ENCODE measurements at regions not wholly inside any gene's neighbourhood (a gene's known extent, or its start where the extent isn't known, plus 50 kb on each side); places are given as distances from the start of the nearest gene placed in this dataset.

GRCh38 chr15:53223815-53224214 lies 433.7 kb upstream of the ONECUT1 start:
- Histone ChIP-seq H3K9ac (ENCODE audit: insufficient read depth, low read length, poor library complexity, severe bottlenecking) (no peak overlapping the region), H4K20me1 (ENCODE audit: insufficient read depth, low read length) (no peaks in the 10 kb centered on the region), H3K27me3 (ENCODE audit: control insufficient read depth in 2 of 2, insufficient read depth in 2 of 2, low read length in 2 of 2) (no peaks in the 10 kb centered on the region), H2AFZ (ENCODE audit: insufficient read depth, low read depth, low read length, poor library complexity, severe bottlenecking) (no peak overlapping the region), H3K27ac (ENCODE audit: low read depth in 1 of 2, low read length in 2 of 2) (no peak overlapping the region), H3K9me3 (replicated peaks in 1 of 2; ENCODE audit: control insufficient read depth in 1 of 2, insufficient read depth in 1 of 2, low read length in 2 of 2) (no peaks in the 10 kb centered on the region), H3K36me3 (replicated peaks in 1 of 2; ENCODE audit: control insufficient read depth in 1 of 2, insufficient read depth in 2 of 2, low read length in 2 of 2) (no peaks in the 10 kb centered on the region), H3K4me3 (replicated peaks in 1 of 3; ENCODE audit: low read depth in 2 of 3, low read length in 3 of 3) (no peak overlapping the region), H3K79me2 (ENCODE audit: insufficient read depth, low read length) (no peaks in the 10 kb centered on the region), H3K4me1 (ENCODE audit: control insufficient read depth in 1 of 2, insufficient read depth in 2 of 2, low read length in 2 of 2) (no peaks in the 10 kb centered on the region), H3K4me2 (replicated peaks; ENCODE audit: extremely low read depth, low read length, poor library complexity, severe bottlenecking) (no peak overlapping the region)
- H3K4me3 Mint-ChIP-seq: no peak overlapping the region
- no peaks in the 10 kb centered on the region for H3K36me3 Mint-ChIP-seq
- DNase-seq: no peak
- H3K9me3 Mint-ChIP-seq: peaks cover 2 to 11% (median 3%) of the 10 kb centered on the region in 7 donors
- H3K4me1 Mint-ChIP-seq: no peaks in the 10 kb centered on the region
- H3K27ac Mint-ChIP-seq: no peak overlapping the region
- peaks cover 1 to 2% (median 1%) of the 10 kb centered on the region in 3 donors for H3K27me3 Mint-ChIP-seq (ENCODE audit: low read depth in 3 of 3)
- no peak for TF ChIP-seq CTCF (IDR thresholded peaks at IDR 0.05)
- no CpG with 5 or more reads among the region's 1 CpG for WGBS (ENCODE audit: insufficient coverage)
- intact Hi-C loops (cut with micrococcal nuclease): no loop called here

GRCh38 chr15:53218666-53219580 lies 428.8 kb upstream of the ONECUT1 start:
- intact Hi-C loops (cut with micrococcal nuclease): no loop called here
- H3K4me3 ChIP-seq (replicated peaks in 1 of 3; ENCODE audit: low read depth in 2 of 3, low read length in 3 of 3): no peak overlapping the region
- Mint-ChIP-seq H3K27me3 (ENCODE audit: low read depth in 3 of 3) (peaks cover 0 to 2% (median 1%) of the 10 kb centered on the region in 3 donors), H3K4me1 (no peaks in the 10 kb centered on the region), H3K9me3 (peaks cover under 1 to 8% (median 3%) of the 10 kb centered on the region in 7 donors), H3K27ac (no peak overlapping the region), H3K4me3 (no peak overlapping the region), H3K36me3 (no peaks in the 10 kb centered on the region)
- H4K20me1 ChIP-seq (ENCODE audit: insufficient read depth, low read length): no peaks in the 10 kb centered on the region
- H3K27ac ChIP-seq (ENCODE audit: low read depth in 1 of 2, low read length in 2 of 2): no peak overlapping the region
- H3K79me2 ChIP-seq (ENCODE audit: insufficient read depth, low read length): no peaks in the 10 kb centered on the region
- no peaks in the 10 kb centered on the region for H3K27me3 ChIP-seq (ENCODE audit: control insufficient read depth in 2 of 2, insufficient read depth in 2 of 2, low read length in 2 of 2)
- no peak for DNase-seq
- H2AFZ ChIP-seq (ENCODE audit: insufficient read depth, low read depth, low read length, poor library complexity, severe bottlenecking): no peak overlapping the region
- H3K4me2 ChIP-seq (replicated peaks; ENCODE audit: extremely low read depth, low read length, poor library complexity, severe bottlenecking): no peak overlapping the region
- no peak for TF ChIP-seq CTCF (IDR thresholded peaks at IDR 0.05)
- H3K9me3 ChIP-seq (replicated peaks in 1 of 2; ENCODE audit: control insufficient read depth in 1 of 2, insufficient read depth in 1 of 2, low read length in 2 of 2): no peaks in the 10 kb centered on the region
- H3K9ac ChIP-seq (ENCODE audit: insufficient read depth, low read length, poor library complexity, severe bottlenecking): no peak overlapping the region
- 63% methylated on average over 4 of the region's 7 CpGs for WGBS (ENCODE audit: insufficient coverage)
- H3K4me1 ChIP-seq (ENCODE audit: control insufficient read depth in 1 of 2, insufficient read depth in 2 of 2, low read length in 2 of 2): no peaks in the 10 kb centered on the region
- no peaks in the 10 kb centered on the region for H3K36me3 ChIP-seq (replicated peaks in 1 of 2; ENCODE audit: control insufficient read depth in 1 of 2, insufficient read depth in 2 of 2, low read length in 2 of 2)

All from CD14-positive monocyte (primary cell).